ENCODE measurements at regions not wholly inside any gene's neighbourhood (a gene's known extent, or its start where the extent isn't known, plus 50 kb on each side); places are given as distances from the start of the nearest gene placed in this dataset.
"Not testable (repeated sequence)": the region's sequence is repeated elsewhere in the genome, so short reads cannot be mapped to it uniquely, and the experiment has no call there.

DNA sequence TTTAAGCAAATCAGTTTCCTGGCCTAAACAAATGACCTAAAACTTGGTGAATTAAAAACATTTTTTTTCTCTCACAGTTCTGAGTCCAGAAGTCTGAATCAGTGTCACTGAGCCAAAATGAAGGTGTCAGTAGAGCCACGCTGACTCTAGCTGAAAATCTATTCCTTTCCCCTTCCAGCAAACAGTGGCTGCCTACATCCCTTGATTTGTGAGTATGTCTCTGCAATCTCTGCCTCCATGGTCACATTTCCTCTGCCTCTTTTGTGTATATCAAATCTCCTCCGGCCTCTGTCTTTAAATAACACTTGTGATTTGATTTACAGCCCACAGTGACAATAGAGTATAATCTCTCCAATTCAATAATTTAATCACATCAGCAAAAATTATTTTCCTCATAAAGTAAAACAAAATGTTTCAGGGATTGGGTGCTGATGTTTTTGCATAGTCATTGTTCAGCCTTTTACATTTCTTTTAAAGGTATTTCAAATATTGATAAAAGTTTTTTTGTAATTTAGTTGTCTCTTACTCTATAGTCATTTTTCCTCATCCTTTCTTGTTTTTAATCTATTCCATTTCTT is 1715.4 kb downstream of the BRINP3 start:
- no peak for DNase-seq (ENCODE audit: extremely low read depth, low read depth, low spot score)

DNA sequence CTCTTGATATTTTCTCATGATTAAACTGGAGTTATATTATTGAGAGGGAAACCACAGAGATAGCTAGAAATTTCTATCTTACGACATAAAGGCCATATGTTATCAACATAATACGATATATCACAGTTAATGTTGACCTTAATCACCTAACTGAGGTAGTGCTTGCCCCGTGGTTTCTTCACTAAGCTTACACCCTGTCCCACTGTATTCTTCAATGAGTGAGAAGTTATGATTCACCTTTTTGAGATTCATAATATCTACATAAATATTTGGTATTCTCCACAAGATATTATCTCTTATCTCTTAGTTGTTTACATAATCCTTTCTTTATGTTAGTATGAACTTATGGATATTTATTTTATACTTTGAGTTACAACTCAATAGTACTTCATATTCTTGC is 1714.1 kb downstream of the BRINP3 start:
- DNase-seq (ENCODE audit: extremely low read depth, low read depth, low spot score): no peak

DNA sequence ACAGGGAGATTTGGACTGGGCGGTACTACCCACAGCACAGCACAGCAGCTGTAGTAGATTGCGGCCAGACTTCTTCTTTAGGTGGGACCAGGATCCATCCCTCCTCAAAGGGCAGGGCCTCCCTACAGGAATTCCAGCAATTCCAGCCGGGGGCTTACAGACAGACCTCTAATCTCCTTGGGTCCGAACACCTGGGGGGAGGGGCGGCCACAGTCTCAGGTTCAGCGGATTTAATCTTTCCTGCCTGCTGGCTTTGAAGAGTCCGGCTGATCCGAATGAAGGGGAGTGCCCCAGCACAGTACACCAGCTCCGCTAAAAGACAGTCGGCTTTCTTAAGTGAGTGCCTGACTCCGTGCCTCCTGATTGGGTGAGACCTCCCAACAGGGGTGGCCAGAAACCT is 1708.5 kb downstream of the BRINP3 start:
- no peak for DNase-seq (ENCODE audit: extremely low read depth, low read depth, low spot score)

DNA sequence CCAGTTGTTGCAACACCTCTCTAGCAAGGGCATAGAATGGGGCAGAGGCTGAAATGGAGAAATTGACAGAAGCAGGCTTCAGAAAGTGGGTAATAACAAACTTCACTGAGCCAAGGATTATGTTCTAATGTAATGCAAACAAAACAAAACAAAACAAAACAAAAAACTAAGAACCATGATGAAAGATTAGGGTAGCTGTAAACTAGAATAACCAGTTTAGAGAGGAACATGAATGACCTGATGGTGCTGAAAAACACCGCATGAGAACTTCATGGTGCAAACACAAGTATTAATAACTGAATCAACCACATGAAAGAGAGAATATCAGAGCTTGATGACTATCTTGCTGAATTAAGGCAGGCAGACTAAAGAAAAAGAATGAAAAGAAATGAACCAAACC is 1707.7 kb downstream of the BRINP3 start:
- no peak for DNase-seq (ENCODE audit: extremely low read depth, low read depth, low spot score)

DNA sequence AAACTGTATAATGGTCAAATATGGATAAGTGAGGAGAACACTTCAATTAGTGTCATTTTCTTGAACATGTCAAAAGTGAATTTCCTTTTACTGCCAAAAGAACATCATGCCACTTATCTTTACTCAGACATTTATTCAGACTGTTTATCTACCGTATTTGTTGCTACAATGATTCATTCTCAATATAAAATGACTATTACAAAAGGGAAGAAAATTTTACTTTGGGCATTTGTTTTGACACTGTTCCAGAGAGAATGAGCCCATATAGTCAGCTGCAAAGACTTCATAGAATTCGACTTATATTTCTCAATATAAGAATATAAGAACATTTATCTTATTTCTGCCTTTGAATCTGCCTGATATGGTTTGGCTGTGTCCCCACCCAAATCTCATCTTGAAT is 1699.1 kb downstream of the BRINP3 start:
- no peak for DNase-seq (ENCODE audit: extremely low read depth, low read depth, low spot score)

DNA sequence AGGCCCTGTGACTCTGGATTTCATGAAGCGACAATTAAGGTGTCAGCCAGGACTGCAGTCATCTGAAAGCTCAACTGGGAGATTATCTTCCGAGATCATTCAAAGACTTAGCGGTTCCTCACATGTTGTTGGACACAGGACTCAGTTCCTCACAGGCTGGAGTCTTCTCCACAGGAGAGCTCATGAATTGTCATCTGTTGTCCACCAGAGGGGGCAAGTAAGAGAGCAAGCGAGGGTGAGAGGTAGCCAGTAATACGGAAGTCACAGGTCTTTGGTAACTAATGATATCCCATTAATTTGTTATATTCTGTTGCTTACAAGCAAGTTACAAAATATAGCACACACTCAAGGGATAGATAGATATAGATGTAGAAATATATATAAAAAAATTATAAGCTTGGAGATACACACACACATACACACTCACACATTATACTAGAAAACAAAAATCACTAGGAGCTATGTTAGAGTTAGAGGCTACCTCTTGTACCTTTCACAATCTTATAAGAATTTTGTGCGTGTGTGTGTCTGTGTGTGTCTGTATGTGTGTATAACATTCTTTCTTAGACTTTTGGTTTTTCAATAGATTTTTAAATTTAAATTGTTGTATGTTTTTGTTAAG is 1695.3 kb downstream of the BRINP3 start:
- DNase-seq (ENCODE audit: extremely low read depth, low read depth, low spot score): peak; percentile 16

DNA sequence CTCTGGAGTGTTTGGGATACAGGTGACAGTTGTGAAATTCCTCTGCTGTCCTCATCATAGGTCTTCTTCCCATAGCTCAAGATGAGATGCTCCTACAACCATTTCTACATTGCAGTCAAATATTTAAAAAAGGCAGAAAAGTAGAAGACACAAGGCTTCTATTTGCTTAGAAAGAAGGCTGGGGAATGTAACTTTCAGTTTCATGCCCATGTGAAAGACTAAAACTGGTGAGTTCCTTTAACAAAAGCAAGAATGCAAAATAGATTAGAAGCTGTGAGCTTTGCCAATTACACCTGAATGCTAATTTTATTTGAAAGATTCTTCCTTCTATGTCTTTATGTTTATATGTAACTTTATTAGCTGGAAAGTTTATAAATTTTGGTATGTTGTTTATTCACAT is 1682.7 kb downstream of the BRINP3 start:
- DNase-seq (ENCODE audit: extremely low read depth, low read depth, low spot score): no peak

DNA sequence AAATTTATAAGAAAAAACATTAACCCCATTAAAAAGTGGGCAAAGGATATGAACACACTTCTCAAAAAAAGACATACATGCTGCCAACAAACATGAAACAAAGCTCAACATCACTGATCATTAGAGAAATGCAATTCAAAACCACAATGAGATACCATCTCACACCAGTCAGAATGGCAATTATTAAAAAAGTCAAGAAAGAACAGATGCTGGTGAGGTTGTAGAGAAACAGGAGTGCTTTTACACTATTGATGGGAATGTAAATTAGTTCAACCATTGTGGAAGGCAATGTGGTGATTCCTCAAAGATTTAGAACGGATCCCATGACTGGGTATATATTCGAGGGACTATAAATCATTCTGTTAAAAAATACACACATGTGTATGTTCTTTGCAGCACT is 1665.5 kb downstream of the BRINP3 start:
- not testable (repeated sequence) for DNase-seq (ENCODE audit: extremely low read depth, low read depth, low spot score)

DNA sequence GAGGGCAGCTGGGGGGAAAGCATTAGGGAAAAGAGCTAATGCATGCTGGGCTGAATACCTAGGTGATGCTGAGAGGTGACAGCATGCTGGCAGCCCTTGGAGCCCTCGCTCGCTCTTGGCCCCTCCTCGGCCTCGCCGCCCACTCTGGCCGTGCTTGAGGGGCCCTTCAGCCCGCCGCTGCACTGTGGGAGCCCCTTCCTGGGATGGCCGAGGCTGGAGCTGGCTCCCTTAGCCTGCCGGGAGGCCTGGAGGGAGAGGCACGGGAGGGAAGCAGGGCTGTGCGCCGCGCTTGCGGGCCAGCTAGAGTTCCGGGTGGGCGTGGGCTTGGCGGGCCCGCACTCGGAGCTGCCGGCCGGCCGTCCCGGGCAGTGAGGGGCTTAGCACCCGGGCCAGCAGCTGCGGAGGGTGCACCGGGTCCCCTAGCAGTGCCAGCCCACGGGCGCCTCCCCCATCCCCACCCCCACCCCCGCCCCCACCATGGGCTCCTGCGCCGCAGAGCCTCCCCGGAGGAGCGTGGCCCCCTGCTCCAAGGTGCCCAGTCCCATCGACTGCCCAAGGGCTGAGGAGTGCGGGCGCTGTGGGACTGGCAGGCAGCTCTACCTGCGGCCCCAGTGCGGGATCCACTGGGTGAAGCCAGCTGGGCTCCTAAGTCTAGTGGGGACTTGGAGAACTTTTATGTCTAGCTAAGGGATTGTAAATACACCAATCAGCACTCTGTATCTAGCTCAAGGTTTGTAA is 1664.7 kb downstream of the BRINP3 start:
- DNase-seq (ENCODE audit: extremely low read depth, low read depth, low spot score): not testable (repeated sequence)

DNA sequence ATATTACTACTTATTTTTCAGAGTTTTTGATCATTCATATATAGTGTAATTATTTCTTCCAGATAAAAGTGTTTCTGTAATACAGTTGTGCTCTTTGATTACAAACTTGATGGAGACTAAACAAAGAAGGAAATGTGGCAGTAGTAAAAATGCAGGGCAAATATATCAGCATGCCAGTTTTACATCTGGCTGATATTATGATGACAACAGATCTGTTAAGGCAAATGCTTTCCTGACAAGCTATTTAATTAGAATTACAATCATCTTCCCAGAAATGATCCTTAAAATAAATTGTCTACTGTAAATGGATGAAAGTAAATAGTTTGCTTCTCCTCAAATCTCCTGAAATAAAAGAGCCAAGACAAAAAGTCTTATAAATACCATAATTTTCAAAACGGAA is 1659.8 kb downstream of the BRINP3 start:
- no peak for DNase-seq (ENCODE audit: extremely low read depth, low read depth, low spot score)

DNA sequence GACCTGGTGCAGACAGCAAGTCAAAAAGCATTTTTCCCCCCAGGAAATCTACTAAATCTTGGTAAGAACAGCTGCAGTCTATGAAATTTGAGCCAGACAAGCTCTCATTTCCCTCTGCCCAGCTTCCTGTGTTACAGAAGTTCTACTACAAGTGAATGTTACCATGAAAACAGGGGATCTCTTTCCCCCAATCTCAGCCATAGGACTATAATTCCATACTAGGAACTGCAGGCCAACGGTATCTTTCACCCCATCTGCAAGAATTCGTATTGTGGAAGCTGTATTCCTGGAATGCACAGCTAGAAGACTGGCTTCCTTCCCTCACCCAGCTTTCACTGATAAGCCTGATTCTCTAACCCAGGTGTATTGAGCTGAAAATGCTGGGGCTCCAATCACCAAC is 1655.4 kb downstream of the BRINP3 start:
- DNase-seq (ENCODE audit: extremely low read depth, low read depth, low spot score): no peak

DNA sequence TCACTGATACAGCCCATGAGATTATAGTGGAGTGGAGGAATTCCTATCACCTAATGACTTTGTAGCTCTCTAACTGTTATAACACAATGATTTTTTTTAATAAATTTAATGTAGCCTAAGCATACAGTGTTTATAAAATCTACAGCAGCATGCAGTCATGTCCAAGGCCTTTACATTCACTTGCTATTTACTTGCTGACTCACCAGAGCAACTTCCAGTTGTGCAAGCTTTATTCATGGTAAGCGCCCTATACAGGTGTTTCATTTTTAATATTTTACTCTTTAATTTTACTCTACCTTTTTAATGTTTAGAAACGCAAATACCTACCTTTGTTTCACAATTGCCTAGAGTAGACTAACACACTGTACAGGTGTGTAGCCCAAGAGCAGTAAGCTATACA is 1652.2 kb downstream of the BRINP3 start:
- no peak for DNase-seq (ENCODE audit: extremely low read depth, low read depth, low spot score)

DNA sequence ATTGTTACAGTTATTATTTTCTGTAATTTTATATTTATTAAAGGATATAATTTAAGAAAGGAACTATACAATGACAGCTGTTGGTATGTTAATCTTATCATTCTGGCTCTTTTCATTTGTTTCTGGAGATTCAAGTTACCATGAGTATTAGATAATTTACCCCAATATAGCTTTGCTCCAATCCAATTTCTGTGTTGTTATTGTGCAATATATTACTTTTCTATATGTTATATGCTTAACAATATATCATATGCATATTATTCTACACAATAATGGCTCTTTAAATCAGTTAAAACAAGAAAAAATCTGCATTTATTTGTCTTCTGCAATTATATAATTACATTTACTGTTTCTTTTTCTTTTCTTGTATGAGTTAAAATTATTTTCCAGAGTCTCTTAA is 1650.9 kb downstream of the BRINP3 start:
- no peak for DNase-seq (ENCODE audit: extremely low read depth, low read depth, low spot score)

DNA sequence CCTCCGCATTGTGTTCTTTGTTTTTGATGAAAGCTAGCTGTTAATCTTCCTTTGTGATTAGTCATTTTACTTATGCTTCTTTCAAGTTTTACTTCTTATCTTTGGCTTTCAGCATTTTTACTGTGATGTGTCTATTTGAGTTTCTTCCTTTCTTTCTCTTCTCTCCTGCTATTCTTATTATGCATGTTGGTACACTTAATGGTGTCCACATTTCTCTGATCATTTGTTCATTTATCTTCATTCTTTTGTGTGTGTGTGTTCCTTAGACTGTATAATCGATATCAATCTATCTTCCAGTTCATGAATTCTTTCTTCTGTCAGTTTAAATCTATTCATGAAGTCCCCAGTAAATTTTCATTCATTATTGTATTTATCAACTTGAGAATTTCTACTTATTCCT is 1650.3 kb downstream of the BRINP3 start:
- DNase-seq (ENCODE audit: extremely low read depth, low read depth, low spot score): no peak

DNA sequence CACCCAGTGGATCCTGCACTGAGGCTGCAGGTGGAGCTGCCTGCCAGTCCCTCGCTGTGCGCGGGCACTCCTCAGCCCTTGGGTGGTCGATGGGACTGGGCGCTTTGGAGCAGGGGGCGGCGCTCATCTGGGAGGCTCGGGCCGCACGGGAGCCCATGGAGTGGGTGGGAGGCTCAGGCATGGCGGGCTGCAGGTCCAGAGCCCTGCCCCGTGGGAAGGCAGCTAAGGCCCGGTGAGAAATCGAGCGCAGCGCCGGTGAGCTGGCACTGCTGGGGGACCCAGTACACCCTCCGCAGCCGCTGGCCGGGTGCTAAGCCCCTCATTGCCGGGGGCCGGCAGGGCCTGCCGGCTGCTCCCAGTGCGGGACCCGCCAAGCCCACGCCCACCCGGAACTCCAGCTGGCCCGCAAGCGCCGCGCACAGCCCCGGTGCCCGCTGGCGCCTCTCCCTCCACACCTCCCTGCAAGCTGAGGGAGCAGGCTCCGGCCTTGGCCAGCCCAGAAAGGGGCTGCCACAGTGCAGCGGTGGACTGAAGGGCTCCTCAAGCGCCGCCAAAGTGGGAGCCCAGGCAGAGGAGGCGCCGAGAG is 1636.5 kb downstream of the BRINP3 start:
- not testable (repeated sequence) for DNase-seq (ENCODE audit: extremely low read depth, low read depth, low spot score)

DNA sequence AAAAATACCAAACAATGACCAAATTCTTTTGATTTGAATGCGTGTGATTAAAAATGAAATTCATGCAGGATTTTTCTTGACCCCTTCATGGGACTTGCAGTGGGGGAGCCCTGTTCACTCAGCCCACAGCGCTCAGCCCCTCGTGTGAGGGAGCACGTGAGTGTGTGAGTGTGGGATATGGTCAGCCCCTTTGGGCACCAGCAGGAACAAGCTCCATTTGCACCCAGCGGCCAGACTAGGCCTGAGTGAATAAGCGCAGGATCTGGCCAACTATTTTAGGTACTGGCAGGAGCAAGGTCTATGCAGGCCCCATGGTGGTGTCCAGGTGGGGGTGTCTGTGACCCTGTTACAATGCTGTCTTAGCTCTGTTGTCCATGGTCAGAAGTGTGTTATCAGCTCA is 1631.2 kb downstream of the BRINP3 start:
- no peak for DNase-seq (ENCODE audit: extremely low read depth, low read depth, low spot score)

DNA sequence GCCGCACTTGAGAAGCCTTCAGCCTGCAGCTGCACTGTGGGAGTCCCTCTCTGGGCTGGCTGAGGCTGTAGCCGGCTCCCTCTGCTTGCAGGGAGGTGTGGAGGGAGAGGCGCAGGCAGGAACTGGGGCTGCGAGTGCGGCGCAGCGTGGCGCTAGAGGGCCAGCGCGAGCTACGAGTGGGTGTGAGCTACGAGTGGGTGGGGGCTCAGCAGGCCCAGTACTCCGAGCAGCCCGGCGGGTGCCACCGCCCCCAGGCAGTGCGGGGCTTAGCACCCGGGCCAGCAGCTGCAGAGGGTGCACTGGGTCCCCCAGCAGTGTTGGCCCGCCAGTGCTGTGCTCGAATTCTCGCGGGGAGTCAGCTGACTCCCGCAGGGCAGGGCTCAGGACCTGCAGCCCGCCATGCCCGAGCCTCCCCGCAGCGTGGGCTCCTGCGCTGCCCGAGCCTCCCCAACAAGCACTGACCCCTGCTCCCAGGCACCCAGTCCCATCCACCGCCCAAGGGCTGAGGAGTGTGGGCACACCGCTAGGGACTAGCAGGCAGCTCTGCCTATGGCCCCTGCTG is 1620.1 kb downstream of the BRINP3 start:
- no peak for DNase-seq (ENCODE audit: extremely low read depth, low read depth, low spot score)

DNA sequence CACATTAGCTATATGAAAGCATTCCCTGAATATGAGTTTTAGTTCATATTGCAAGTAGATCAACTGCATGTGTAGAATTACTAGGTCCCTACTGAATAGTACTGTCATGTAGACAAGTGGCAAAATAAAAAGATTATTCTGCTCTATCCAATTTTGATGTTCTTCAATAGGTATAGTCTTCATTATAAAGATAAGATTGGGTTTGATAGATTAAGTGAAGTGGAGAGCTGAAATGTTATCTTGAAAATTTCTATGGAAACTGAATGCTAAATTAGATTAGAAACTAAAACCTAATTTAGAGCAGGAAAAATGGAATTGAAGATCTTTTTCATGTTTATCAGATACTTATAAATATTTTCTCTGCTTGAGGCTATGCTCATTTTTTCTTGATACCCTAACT is 1610.0 kb downstream of the BRINP3 start:
- no peak for DNase-seq (ENCODE audit: extremely low read depth, low read depth, low spot score)

DNA sequence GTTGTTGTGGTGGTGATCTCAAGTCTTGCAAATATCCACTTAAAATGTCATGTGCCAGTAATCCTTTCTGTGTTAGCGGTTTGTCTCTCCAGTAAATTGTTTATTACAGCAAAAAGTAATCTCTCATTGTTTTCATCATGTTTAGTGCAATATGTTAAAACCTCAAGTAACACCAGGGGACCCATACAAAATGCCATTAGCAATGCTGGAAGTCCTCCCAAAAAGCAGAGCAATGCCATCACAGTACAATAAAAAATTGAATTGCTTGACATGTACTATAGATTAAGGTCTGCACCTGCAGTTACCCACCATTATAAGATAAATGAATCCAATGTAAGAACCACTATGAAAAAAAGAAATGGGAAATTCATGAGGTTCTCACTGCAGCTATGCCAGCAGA is 1606.5 kb downstream of the BRINP3 start:
- no peak for DNase-seq (ENCODE audit: extremely low read depth, low read depth, low spot score)

DNA sequence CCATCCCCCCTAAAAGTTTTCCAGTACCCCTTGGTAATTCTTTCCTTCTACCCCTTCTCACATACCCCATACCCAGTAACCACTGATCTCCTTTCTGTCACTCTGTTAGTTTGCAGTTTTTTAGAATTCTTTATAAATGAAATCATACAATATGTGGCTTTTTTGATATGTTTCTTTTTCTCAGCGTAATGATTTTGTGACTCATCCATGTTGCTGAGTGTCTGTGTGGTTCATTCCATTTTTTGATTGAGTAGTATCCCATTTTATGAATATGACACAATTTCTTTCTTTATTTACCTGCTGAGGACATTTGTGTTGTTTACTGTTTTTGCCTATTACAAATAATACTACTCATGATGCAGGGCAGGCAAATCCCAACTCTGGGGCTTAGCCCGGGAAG is 1605.3 kb downstream of the BRINP3 start:
- no peak for DNase-seq (ENCODE audit: extremely low read depth, low read depth, low spot score)

DNA sequence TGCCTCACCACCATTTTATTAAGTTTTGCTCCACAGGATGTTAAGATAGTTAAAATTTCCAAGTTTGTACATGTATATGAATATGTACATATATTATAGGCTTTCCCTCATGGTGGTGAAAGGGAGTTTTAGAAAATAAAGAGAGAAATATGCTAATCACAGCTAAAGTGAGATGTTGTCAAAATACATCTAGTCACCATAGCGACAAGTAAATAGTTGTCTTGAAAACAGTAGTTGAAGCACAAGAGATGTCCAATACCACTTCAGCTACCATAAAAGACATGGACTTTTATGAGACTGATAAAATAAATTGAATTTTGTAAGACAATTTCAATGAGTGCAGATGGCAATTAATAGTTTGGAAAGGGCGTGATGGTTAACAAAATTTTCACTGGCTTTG is 1600.0 kb downstream of the BRINP3 start:
- no peak for DNase-seq (ENCODE audit: extremely low read depth, low read depth, low spot score)

DNA sequence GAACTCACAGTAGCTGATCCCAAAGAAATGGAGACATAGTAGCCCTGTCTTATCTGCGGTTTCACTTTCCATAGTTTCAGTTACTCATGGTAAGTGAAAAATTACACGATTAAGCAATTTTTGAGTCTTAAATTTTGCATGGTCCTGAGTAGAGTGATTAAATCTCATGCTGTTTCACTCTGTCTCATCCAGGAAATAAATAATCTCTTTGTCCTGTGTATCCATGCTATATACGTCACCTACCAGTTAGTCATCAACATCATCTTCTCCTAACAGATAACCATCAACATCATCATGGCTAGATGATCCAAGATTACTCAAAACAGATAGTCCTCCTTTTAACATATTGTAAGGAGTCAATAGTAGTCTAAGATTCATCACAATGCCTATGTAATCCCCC is 1589.3 kb downstream of the BRINP3 start:
- no peak for DNase-seq (ENCODE audit: extremely low read depth, low read depth, low spot score)
